Endothelial cell of umbilical vein (primary cell): ENCODE measurements at regions not wholly inside any gene's neighbourhood (a gene's known extent, or its start where the extent isn't known, plus 50 kb on each side); places are given as distances from the start of the nearest gene placed in this dataset.

Source experiments
- BruUV-seq: library from RNA; stranded (reverse); fragments of 400-500 nt; replicated peaks from 2 replicates; lab custom pipeline; 2021; lab: Mats Ljungman, UMichigan
- CTCF ChIA-PET: fragments of 300-600, 350-600 bp; sonication (Branson Sonifier 250); formaldehyde crosslinking; loops from one replicate; lab custom pipeline; 2021; ENCODE audit warnings: antibody characterized with exemption, inconsistent platforms; lab: Charles Lee
- POLR2A ChIA-PET: fragments of 300-600, 350-600 bp; sonication (Branson Sonifier 250); formaldehyde crosslinking; loops from one replicate; lab custom pipeline; 2021; ENCODE audit warnings: antibody characterized with exemption, inconsistent platforms; lab: Charles Lee
- DNase-seq: peaks from one replicate; pipeline ENCODE4 v3.0.0-alpha.2; 2011; ENCODE audit warnings: low read depth, low spot score
- FAIRE-seq: peaks from 2 replicates; lab custom pipeline; 2011; peaks lifted over from hg19 to GRCh38; lab: Jason Lieb, UNC
- H2AFZ ChIP-seq: 2 replicates; pipeline ENCODE4 v1.6.0; 2012; ENCODE audit warnings: low read depth, low read length, control low read depth, inconsistent platforms
- H3K27ac ChIP-seq: 2 replicates; pipeline ENCODE4 v1.5.1; 2011; ENCODE audit warnings: low read depth, mild to moderate bottlenecking, control low read depth, low read length, moderate library complexity; ENCODE audit not compliant: insufficient read depth
- H3K27me3 ChIP-seq, 2 experiments: 2 replicates each; pipeline versions ENCODE4 v1.6.0 to v1.6.1; 2011; ENCODE audit warnings: low read length in 2 of 2, mixed read lengths in 1 of 2; ENCODE audit not compliant: control insufficient read depth in 2 of 2, insufficient read depth in 2 of 2
- H3K36me3 ChIP-seq, 2 experiments: 2 replicates in 1 of 2; 3 replicates in 1 of 2; pipeline ENCODE4 v1.5.1; 2011; ENCODE audit warnings: low read length in 2 of 2, mild to moderate bottlenecking in 1 of 2, moderate library complexity in 1 of 2; ENCODE audit not compliant: control insufficient read depth in 2 of 2, insufficient read depth in 2 of 2; ENCODE audit errors: extremely low read depth in 1 of 2
- H3K4me1 ChIP-seq: 3 replicates; pipeline ENCODE4 v1.5.1; 2011; ENCODE audit warnings: mild to moderate bottlenecking, low read length; ENCODE audit not compliant: control insufficient read depth, insufficient read depth; ENCODE audit errors: extremely low read depth
- H3K4me2 ChIP-seq: 2 replicates; pipeline ENCODE4 v1.6.1; 2011; ENCODE audit warnings: low read length, control low read depth, mixed read lengths; ENCODE audit not compliant: insufficient read depth
- H3K4me3 ChIP-seq, 3 experiments: fragments of 200-600 bp in 1 of 3; sonication (generic), shearing (Covaris generic) in 1 of 3; replicated peaks in 1 of 3; 2 replicates each; pipeline ENCODE4 v1.5.1; 2011 to 2016; ENCODE audit warnings: control low read depth in 3 of 3, low read length in 3 of 3, mild to moderate bottlenecking in 2 of 3, inconsistent platforms in 1 of 3, low read depth in 1 of 3, moderate library complexity in 1 of 3; ENCODE audit not compliant: insufficient read depth in 1 of 3
- H3K79me2 ChIP-seq: 2 replicates; pipeline ENCODE4 v1.6.0; 2012; ENCODE audit warnings: low read length, inconsistent platforms; ENCODE audit not compliant: control insufficient read depth, insufficient read depth
- H3K9ac ChIP-seq: replicated peaks from 2 replicates; pipeline ENCODE3; 2011; ENCODE audit warnings: low read length, control low read depth; ENCODE audit not compliant: insufficient read depth; ENCODE audit errors: extremely low read depth
- H3K9me1 ChIP-seq: replicated peaks from 3 replicates; pipeline ENCODE4 v1.6.0; 2011; ENCODE audit warnings: mild to moderate bottlenecking, low read length; ENCODE audit not compliant: control insufficient read depth, insufficient read depth; ENCODE audit errors: extremely low read depth
- H3K9me3 ChIP-seq: replicated peaks from 2 replicates; pipeline ENCODE4 v1.5.1; 2012; ENCODE audit warnings: low read length, inconsistent platforms; ENCODE audit not compliant: control insufficient read depth, insufficient read depth
- H4K20me1 ChIP-seq: replicated peaks from 2 replicates; pipeline ENCODE3; 2011; ENCODE audit warnings: mild to moderate bottlenecking, low read length; ENCODE audit not compliant: control insufficient read depth, insufficient read depth; ENCODE audit errors: extremely low read depth
- CTCF ChIP-seq, 2 donors: IDR thresholded peaks; 1 replicate in 1 of 2; 2 replicates in 1 of 2; pipeline ENCODE4 v1.5.1; 2011; ENCODE audit warnings: low read length in 2 of 2, mild to moderate bottlenecking in 2 of 2, moderate library complexity in 2 of 2, control low read depth in 1 of 2, inconsistent platforms in 1 of 2, low read depth in 1 of 2; ENCODE audit not compliant: insufficient read depth in 1 of 2; ENCODE audit errors: extremely low read depth in 1 of 2
- EZH2 ChIP-seq: IDR thresholded peaks from 2 replicates; pipeline ENCODE4 v1.6.1; 2012; ENCODE audit warnings: borderline replicate concordance, low read depth, mild to moderate bottlenecking, moderate library complexity, low read length, inconsistent platforms; ENCODE audit not compliant: severe bottlenecking
- FOS ChIP-seq: IDR thresholded peaks from 2 replicates; pipeline ENCODE4 v1.6.1; 2011; ENCODE audit warnings: mild to moderate bottlenecking, low read length, moderate library complexity, borderline replicate concordance; ENCODE audit not compliant: insufficient read depth
- GATA2 ChIP-seq: IDR thresholded peaks from 2 replicates; pipeline ENCODE4 v1.7.0; 2011; ENCODE audit warnings: low read depth, mild to moderate bottlenecking, moderate library complexity, mixed read lengths, low read length; ENCODE audit not compliant: insufficient read length, insufficient read depth
- JUN ChIP-seq: IDR thresholded peaks from 2 replicates; pipeline ENCODE4 v1.6.1; 2011; ENCODE audit warnings: borderline replicate concordance, low read depth; ENCODE audit not compliant: insufficient read length, insufficient read depth
- MAX ChIP-seq: IDR thresholded peaks from 2 replicates; pipeline ENCODE4 v1.6.1; 2011; ENCODE audit not compliant: insufficient read depth, insufficient read length
- MYC ChIP-seq: IDR thresholded peaks from one replicate; pipeline ENCODE4 v1.6.1; 2011; ENCODE audit warnings: mild to moderate bottlenecking, low read depth, low read length
- POLR2A ChIP-seq: IDR thresholded peaks from 2 replicates; pipeline ENCODE4 v1.6.1; 2012; ENCODE audit warnings: low read depth, mild to moderate bottlenecking, control low read depth, low read length
- POLR2AphosphoS5 ChIP-seq: IDR thresholded peaks from 2 replicates; pipeline ENCODE4 v1.6.1; 2012; ENCODE audit warnings: low read depth, mild to moderate bottlenecking, control low read depth, low read length, moderate library complexity; ENCODE audit not compliant: insufficient read depth
- dilution Hi-C: fragments of 300-500 bp; cut with MboI; formaldehyde crosslinking; loops from one replicate; pipeline ENCODE4 v1.15.0; 2019; ENCODE audit warnings: low sequenced_read_pairs; ENCODE audit not compliant: extremely low pct_ligation_motif_present
- intact Hi-C: fragments of 100-400 bp; cut with micrococcal nuclease; formaldehyde crosslinking; loops from one replicate; pipeline ENCODE4 v1.10.0; 2022

GRCh38 chr20:19964289-19965265, 52.6 kb upstream of the NAA20 start:
- H3K27ac ChIP-seq = no peak overlapping the region
- peaks cover 11 to 50% of the 10 kb centered on the region in 2 experiments for H3K36me3 ChIP-seq
- FAIRE-seq (no peak), DNase-seq (peak; percentile 54)
- ChIA-PET POLR2A (no interaction called here), CTCF (interaction anchor here (1.4 kb wide), 1 partner anchor 9 kb away, joined by 3 read pairs; no protein-coding TSS in a partner anchor)
- TF ChIP-seq JUN (no peak), POLR2AphosphoS5 (no peak), CTCF (IDR thresholded peaks at IDR 0.05; ENCODE audit: extremely low read depth in 1 of 2, insufficient read depth in 1 of 2, low read depth in 1 of 2, low read length in 2 of 2) (no peak), FOS (no peak), EZH2 (no peak), MYC (no peak), GATA2 (no peak), MAX (no peak), POLR2A (no peak)
- no peak overlapping the region for H3K4me2 ChIP-seq
- H3K9me3 ChIP-seq = no peaks in the 10 kb centered on the region
- H4K20me1 ChIP-seq = no peaks in the 10 kb centered on the region
- H3K27me3 ChIP-seq = no peaks in the 10 kb centered on the region
- no TSS peak for BruUV-seq
- intact Hi-C loops = no loop called here
- no peaks in the 10 kb centered on the region for H3K79me2 ChIP-seq
- H3K4me1 ChIP-seq = no peaks in the 10 kb centered on the region
- no peaks in the 10 kb centered on the region for H3K9me1 ChIP-seq
- no peak overlapping the region for H2AFZ ChIP-seq
- no peak overlapping the region for H3K9ac ChIP-seq
- H3K4me3 ChIP-seq = no peak overlapping the region
- dilution Hi-C loops = no loop called here
